Gastrocnemius medialis (tissue), 4 donors: ENCODE measurements at regions not wholly inside any gene's neighbourhood (a gene's known extent, or its start where the extent isn't known, plus 50 kb on each side); places are given as distances from the start of the nearest gene placed in this dataset.

Experiments
- POLR2A ChIP-seq, 2 donors: fragments of 450-650 bp; IDR thresholded peaks; one replicate each; pipeline ENCODE4 v1.6.1; 2017; ENCODE audit warnings: antibody characterized with exemption in 2 of 2, mild to moderate bottlenecking in 2 of 2, moderate library complexity in 2 of 2
- TF ChIP-seq, protein P1 (sequence below), 5 experiments: fragments of 450-650 bp in 3 of 5; fragments of 200-600 bp in 2 of 5; sonication (generic) in 2 of 5; IDR thresholded peaks in 4 of 5; conservative IDR thresholded peaks in 1 of 5; 1 replicate in 4 of 5; 2 replicates in 1 of 5; pipeline ENCODE4 v1.5.1; 2016 to 2019; ENCODE audit warnings: antibody characterized with exemption in 5 of 5, mild to moderate bottlenecking in 3 of 5, moderate library complexity in 3 of 5

DNA sequence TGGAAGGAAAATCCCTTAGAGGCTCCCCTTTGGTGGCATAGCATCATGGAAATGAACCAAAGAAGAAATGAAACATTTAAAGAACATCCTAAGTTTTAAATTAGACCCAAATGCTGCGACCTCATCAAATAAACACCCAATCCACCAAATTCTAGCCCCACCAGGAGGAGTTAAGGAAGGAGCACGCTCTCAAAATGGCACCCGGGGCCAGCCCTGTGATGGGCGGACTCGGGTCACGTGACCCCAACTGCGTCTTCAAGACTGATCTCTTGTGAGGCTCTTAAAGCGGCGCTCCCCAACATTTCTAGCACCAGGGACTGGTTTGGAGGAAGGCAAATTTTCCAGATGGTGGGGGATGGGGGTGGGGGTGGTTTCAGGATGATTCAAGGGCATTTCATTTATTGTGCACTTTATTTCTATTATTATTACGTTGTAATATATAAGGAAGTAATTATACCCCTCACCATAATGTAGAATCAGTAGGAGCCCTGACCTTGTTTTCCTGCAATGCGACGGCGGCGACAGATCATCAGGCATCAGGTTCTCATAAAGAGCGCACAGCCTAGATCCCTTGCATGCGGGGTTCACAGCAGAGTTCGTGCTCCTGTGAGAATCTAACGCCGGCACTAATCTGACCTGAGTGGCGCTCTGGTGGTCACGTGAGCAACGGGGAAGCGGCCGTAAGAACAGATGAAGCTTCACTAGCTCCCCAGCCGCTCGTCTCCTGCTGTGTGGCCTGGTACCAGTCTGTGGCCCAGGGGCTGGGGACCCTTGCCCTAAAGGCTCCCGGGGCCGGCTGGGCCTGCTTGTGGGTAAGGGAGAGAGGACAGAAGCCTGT lies 55.3 kb upstream of the SLC22A11 start:
- TF ChIP-seq, protein P1, sequence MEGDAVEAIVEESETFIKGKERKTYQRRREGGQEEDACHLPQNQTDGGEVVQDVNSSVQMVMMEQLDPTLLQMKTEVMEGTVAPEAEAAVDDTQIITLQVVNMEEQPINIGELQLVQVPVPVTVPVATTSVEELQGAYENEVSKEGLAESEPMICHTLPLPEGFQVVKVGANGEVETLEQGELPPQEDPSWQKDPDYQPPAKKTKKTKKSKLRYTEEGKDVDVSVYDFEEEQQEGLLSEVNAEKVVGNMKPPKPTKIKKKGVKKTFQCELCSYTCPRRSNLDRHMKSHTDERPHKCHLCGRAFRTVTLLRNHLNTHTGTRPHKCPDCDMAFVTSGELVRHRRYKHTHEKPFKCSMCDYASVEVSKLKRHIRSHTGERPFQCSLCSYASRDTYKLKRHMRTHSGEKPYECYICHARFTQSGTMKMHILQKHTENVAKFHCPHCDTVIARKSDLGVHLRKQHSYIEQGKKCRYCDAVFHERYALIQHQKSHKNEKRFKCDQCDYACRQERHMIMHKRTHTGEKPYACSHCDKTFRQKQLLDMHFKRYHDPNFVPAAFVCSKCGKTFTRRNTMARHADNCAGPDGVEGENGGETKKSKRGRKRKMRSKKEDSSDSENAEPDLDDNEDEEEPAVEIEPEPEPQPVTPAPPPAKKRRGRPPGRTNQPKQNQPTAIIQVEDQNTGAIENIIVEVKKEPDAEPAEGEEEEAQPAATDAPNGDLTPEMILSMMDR (IDR thresholded peaks at IDR 0.05 in 4 of 5, conservative IDR thresholded peaks at IDR 0.05 in 1 of 5) = no peak
- TF ChIP-seq POLR2A (IDR thresholded peaks at IDR 0.05) = no peak
